HL-60 (cell line): ENCODE measurements at regions not wholly inside any gene's neighbourhood (a gene's known extent, or its start where the extent isn't known, plus 50 kb on each side); places are given as distances from the start of the nearest gene placed in this dataset.

ENCODE experiments used
- DNase-seq, 2 experiments: peaks; one replicate each; pipeline ENCODE4 v3.0.0-alpha.2; 2010 to 2020; ENCODE audit warnings: low read depth in 1 of 2, low spot score in 1 of 2
- H3K27ac ChIP-seq: fragments of 250-450 bp; sonication (Bioruptor Pico); replicated peaks from 2 replicates; pipeline ENCODE4 v1.5.1; 2020; ENCODE audit warnings: mild to moderate bottlenecking, moderate library complexity
- H3K27me3 ChIP-seq: fragments of 250-450 bp; sonication (Bioruptor Pico); 2 replicates; pipeline ENCODE4 v1.5.1; 2021; ENCODE audit warnings: mild to moderate bottlenecking, moderate library complexity; ENCODE audit not compliant: insufficient read depth, poor library complexity, severe bottlenecking
- H3K4me3 ChIP-seq: replicated peaks from 2 replicates; pipeline ENCODE4 v1.5.1; 2011; ENCODE audit warnings: mild to moderate bottlenecking, control low read depth, low read length; ENCODE audit not compliant: insufficient read depth
- CTCF ChIP-seq: IDR thresholded peaks from one replicate; pipeline ENCODE4 v1.5.1; 2011; ENCODE audit warnings: low read length, control low read depth, inconsistent platforms; ENCODE audit not compliant: insufficient read depth
- GABPA ChIP-seq: IDR thresholded peaks from 2 replicates; pipeline ENCODE4 v1.6.1; 2012; ENCODE audit warnings: low read depth
- POLR2AphosphoS5 ChIP-seq: IDR thresholded peaks from 2 replicates; pipeline ENCODE4 v1.6.1; 2012; ENCODE audit warnings: low read depth
- REST ChIP-seq: IDR thresholded peaks from 2 replicates; pipeline ENCODE4 v1.6.1; 2012; ENCODE audit warnings: low read depth; ENCODE audit not compliant: insufficient replicate concordance
- SPI1 ChIP-seq: IDR thresholded peaks from 2 replicates; pipeline ENCODE4 v1.6.1; 2012; ENCODE audit warnings: low read depth, mild to moderate bottlenecking, borderline replicate concordance

- Histone ChIP-seq H3K27me3 (no peaks in the 10 kb centered on the region), H3K4me3 (no peak overlapping the region), H3K27ac (no peak overlapping the region)
- TF ChIP-seq SPI1 (no peak), POLR2AphosphoS5 (no peak), GABPA (no peak), CTCF (no peak), REST (no peak)
- DNase-seq: no peak
Measured at GRCh38 chr2:192354512-192355244, 159.9 kb upstream of the TMEFF2 start.

GRCh38 chr2:192347542-192347941, 152.8 kb upstream of the TMEFF2 start:
- Histone ChIP-seq H3K27ac (no peak overlapping the region), H3K27me3 (no peaks in the 10 kb centered on the region), H3K4me3 (no peak overlapping the region)
- TF ChIP-seq CTCF (no peak), REST (no peak), GABPA (no peak), SPI1 (no peak), POLR2AphosphoS5 (no peak)
- no peak for DNase-seq

GRCh38 chr2:192345287-192345686, 150.6 kb upstream of the TMEFF2 start:
- no peak overlapping the region for H3K4me3 ChIP-seq
- TF ChIP-seq SPI1 (no peak), CTCF (no peak), REST (no peak), GABPA (no peak), POLR2AphosphoS5 (no peak)
- no peak for DNase-seq

More at GRCh38 chr2:192345287-192345686, 150.6 kb upstream of the TMEFF2 start:
- H3K27ac ChIP-seq: no peak overlapping the region
- no peaks in the 10 kb centered on the region for H3K27me3 ChIP-seq
